MM.1S (cell line): ENCODE measurements at regions not wholly inside any gene's neighbourhood (a gene's known extent, or its start where the extent isn't known, plus 50 kb on each side); places are given as distances from the start of the nearest gene placed in this dataset.

ENCODE experiments used
- DNase-seq: peaks from one replicate; pipeline ENCODE4 v3.0.0-alpha.2; 2015
- H2AFZ ChIP-seq: fragments of 300-600 bp; sonication (generic); 2 replicates; pipeline ENCODE4 v1.6.0; 2016; ENCODE audit warnings: antibody characterized with exemption, low read length
- H3F3A ChIP-seq: fragments of 300-600 bp; sonication (generic); 2 replicates; pipeline ENCODE4 v1.6.1; 2016; ENCODE audit warnings: mild to moderate bottlenecking, antibody characterized with exemption, low read length, moderate library complexity, mixed read lengths; ENCODE audit not compliant: insufficient read depth
- H3K27ac ChIP-seq: fragments of 300-600 bp; sonication (generic); 2 replicates; pipeline ENCODE4 v1.5.1; 2016; ENCODE audit warnings: mild to moderate bottlenecking, low read length
- H3K27me3 ChIP-seq: fragments of 300-600 bp; sonication (generic); replicated peaks from 2 replicates; pipeline ENCODE4 v1.6.0; 2016; ENCODE audit warnings: low read length; ENCODE audit not compliant: insufficient read depth
- H3K36me3 ChIP-seq: fragments of 300-600 bp; sonication (generic); replicated peaks from 2 replicates; pipeline ENCODE4 v1.6.1; 2016; ENCODE audit warnings: mild to moderate bottlenecking, low read length, mixed read lengths; ENCODE audit not compliant: insufficient read depth
- H3K4me1 ChIP-seq: fragments of 300-600 bp; sonication (generic); 2 replicates; pipeline ENCODE4 v1.6.1; 2016; ENCODE audit warnings: low read length, mixed read lengths
- H3K4me2 ChIP-seq: fragments of 300-600 bp; sonication (generic); 2 replicates; pipeline ENCODE4 v1.6.0; 2016; ENCODE audit warnings: low read depth, low read length
- H3K4me3 ChIP-seq: fragments of 300-600 bp; sonication (generic); 2 replicates; pipeline ENCODE4 v1.5.1; 2016; ENCODE audit warnings: low read length, mixed read lengths
- H3K79me2 ChIP-seq: fragments of 300-600 bp; sonication (generic); 2 replicates; pipeline ENCODE4 v1.6.1; 2016; ENCODE audit warnings: mixed run types, low read length, mixed read lengths
- H3K9ac ChIP-seq: fragments of 300-600 bp; sonication (generic); 2 replicates; pipeline ENCODE4 v1.6.1; 2016; ENCODE audit warnings: low read length, mixed read lengths
- H3K9me2 ChIP-seq: fragments of 300-600 bp; sonication (generic); replicated peaks from 2 replicates; pipeline ENCODE4 v1.6.1; 2016; ENCODE audit warnings: mild to moderate bottlenecking, low read length, mixed read lengths; ENCODE audit not compliant: insufficient read depth
- H3K9me3 ChIP-seq: fragments of 300-600 bp; sonication (generic); replicated peaks from 2 replicates; pipeline ENCODE4 v1.6.1; 2016; ENCODE audit warnings: mild to moderate bottlenecking, low read length, mixed read lengths; ENCODE audit not compliant: insufficient read depth
- H4K20me1 ChIP-seq: fragments of 300-600 bp; sonication (generic); 2 replicates; pipeline ENCODE4 v1.6.1; 2016; ENCODE audit warnings: mild to moderate bottlenecking, low read length, moderate library complexity, mixed read lengths; ENCODE audit not compliant: insufficient read depth
- EZH2 ChIP-seq: fragments of 300-600 bp; sonication (generic); optimal IDR thresholded peaks from 2 replicates; pipeline ENCODE3; 2017; ENCODE audit warnings: low read depth, mild to moderate bottlenecking, antibody characterized with exemption, low read length, mixed read lengths
- EZH2phosphoT487 ChIP-seq: fragments of 300-600 bp; sonication (generic); IDR thresholded peaks from 2 replicates; pipeline ENCODE4 v1.6.1; 2018; ENCODE audit warnings: antibody characterized with exemption, low read length
- TF ChIP-seq, protein P1 (sequence below): fragments of 300-600 bp; sonication (generic); IDR thresholded peaks from 2 replicates; pipeline ENCODE4 v1.5.1; 2016; ENCODE audit warnings: antibody characterized with exemption, low read length, mixed read lengths

DNA sequence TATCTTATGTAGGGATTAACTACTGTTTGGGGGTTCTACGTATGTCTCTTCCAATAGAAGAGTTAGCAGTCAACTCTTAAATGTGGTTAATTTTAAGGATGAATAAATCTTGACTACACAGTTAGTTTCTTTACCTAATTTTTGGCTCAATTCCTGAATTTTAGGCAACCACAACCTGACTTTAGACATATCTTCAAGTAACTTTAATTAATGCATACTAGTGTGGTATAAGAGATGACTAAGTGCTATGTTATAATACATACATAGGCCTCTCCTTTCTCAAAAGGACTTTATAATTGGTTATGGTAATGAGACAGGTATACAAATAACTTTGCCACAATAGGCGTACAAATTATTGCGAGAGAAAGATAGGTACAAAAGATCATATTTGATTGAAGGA is 312.0 kb downstream of the IRS1 start:
- Histone ChIP-seq H3K9me3 (no peaks in the 10 kb centered on the region), H3K79me2 (no peaks in the 10 kb centered on the region), H2AFZ (no peak overlapping the region), H4K20me1 (no peaks in the 10 kb centered on the region), H3K4me2 (no peak overlapping the region), H3K27me3 (no peaks in the 10 kb centered on the region), H3F3A (no peaks in the 10 kb centered on the region), H3K9ac (no peak overlapping the region), H3K4me3 (no peak overlapping the region), H3K4me1 (no peaks in the 10 kb centered on the region), H3K27ac (no peak overlapping the region), H3K9me2 (no peaks in the 10 kb centered on the region), H3K36me3 (no peaks in the 10 kb centered on the region)
- DNase-seq = no peak
- TF ChIP-seq EZH2phosphoT487 (no peak), EZH2 (no peak)
- TF ChIP-seq, protein P1, sequence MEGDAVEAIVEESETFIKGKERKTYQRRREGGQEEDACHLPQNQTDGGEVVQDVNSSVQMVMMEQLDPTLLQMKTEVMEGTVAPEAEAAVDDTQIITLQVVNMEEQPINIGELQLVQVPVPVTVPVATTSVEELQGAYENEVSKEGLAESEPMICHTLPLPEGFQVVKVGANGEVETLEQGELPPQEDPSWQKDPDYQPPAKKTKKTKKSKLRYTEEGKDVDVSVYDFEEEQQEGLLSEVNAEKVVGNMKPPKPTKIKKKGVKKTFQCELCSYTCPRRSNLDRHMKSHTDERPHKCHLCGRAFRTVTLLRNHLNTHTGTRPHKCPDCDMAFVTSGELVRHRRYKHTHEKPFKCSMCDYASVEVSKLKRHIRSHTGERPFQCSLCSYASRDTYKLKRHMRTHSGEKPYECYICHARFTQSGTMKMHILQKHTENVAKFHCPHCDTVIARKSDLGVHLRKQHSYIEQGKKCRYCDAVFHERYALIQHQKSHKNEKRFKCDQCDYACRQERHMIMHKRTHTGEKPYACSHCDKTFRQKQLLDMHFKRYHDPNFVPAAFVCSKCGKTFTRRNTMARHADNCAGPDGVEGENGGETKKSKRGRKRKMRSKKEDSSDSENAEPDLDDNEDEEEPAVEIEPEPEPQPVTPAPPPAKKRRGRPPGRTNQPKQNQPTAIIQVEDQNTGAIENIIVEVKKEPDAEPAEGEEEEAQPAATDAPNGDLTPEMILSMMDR = no peak

DNA sequence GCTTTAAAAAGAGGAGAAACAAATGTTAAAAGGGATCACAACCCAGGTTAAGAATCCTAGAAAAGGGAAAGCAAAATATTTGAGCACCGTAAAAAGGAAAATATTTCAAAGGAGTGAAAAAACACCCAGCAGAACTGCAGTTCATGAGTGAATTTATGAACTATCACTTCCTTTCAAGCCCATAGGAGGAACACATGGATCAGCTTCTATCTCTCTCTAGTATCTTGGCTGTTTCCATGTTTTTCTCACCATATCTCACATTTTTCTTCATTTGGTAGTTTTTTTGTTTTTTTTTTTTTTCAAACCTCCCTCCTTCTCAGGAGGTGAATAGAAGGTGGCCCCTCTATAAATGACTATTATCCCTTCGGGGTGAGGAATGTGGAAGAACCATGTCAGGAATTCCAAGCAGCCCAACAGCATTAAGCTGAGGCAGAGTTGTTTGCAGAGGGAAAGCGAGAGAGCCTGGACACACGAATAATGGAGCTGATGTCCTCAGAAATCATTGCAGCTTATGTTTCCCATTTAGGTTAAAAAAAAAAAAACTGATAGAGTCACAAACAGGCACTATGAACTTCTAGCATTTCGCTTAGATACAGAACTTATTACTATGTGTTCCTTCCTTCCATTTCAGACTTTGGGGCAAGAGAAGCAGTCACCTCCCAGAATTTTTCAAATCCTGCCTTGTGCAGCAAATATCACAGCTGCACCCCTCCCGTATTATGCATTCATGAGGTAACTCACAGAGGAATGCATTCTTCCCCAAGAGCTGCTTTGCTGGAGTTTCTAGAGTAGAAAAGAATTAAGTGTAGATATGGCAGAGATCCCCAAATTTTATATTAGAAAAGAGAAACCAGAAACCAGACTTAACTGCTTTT is 315.6 kb downstream of the IRS1 start:
- DNase-seq = no peak
- Histone ChIP-seq H2AFZ (no peak overlapping the region), H3K4me3 (no peak overlapping the region), H3K9me2 (no peaks in the 10 kb centered on the region), H3K4me1 (no peaks in the 10 kb centered on the region), H3K79me2 (no peaks in the 10 kb centered on the region), H4K20me1 (no peaks in the 10 kb centered on the region), H3K9ac (no peak overlapping the region), H3K36me3 (no peaks in the 10 kb centered on the region), H3F3A (no peaks in the 10 kb centered on the region), H3K27me3 (no peaks in the 10 kb centered on the region), H3K9me3 (no peaks in the 10 kb centered on the region), H3K27ac (no peak overlapping the region), H3K4me2 (no peak overlapping the region)
- TF ChIP-seq EZH2 (no peak), EZH2phosphoT487 (no peak)
- TF ChIP-seq, protein P1 = no peak

DNA sequence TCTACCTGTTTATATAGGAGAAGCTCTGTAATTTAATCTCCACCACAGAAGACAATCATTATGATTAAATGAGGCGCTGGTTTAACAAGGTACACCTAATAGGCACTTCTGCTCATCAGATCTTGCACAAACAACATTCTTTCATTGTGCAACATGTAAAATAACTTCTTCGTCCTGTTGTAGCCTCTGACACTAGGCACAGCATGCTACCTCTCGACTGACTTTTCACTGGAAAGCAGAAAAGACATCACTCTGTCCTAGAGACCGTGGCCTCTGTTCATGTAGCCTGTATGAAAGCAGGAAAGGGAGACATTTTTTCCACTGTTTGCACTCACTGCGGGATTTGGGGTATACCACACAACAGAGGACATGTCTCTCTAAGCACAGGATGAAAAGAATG is 316.5 kb downstream of the IRS1 start:
- Histone ChIP-seq H2AFZ (no peak overlapping the region), H3K4me3 (no peak overlapping the region)
- no peak for TF ChIP-seq EZH2phosphoT487
- TF ChIP-seq, protein P1 = no peak
- TF ChIP-seq EZH2 = no peak

More for the DNA sequence above, 316.5 kb downstream of the IRS1 start:
- DNase-seq = no peak
- H3K9me2 ChIP-seq = no peaks in the 10 kb centered on the region
- no peaks in the 10 kb centered on the region for H3F3A ChIP-seq
- no peaks in the 10 kb centered on the region for H3K9me3 ChIP-seq
- H3K27ac ChIP-seq = no peak overlapping the region
- no peak overlapping the region for H3K9ac ChIP-seq
- H3K4me1 ChIP-seq = no peaks in the 10 kb centered on the region
- H3K36me3 ChIP-seq = no peaks in the 10 kb centered on the region
- H3K79me2 ChIP-seq = no peaks in the 10 kb centered on the region
- H4K20me1 ChIP-seq = no peaks in the 10 kb centered on the region
- no peak overlapping the region for H3K4me2 ChIP-seq
- H3K27me3 ChIP-seq = no peaks in the 10 kb centered on the region
